HCT116 (cell line): ENCODE measurements at regions not wholly inside any gene's neighbourhood (a gene's known extent, or its start where the extent isn't known, plus 50 kb on each side); places are given as distances from the start of the nearest gene placed in this dataset.

Experiments
- ATAC-seq: fragments of 200-7000 bp; cut with Tn5 transposase; 2 replicates; pipeline ENCODE4 v1.9.1; 2020; ENCODE audit warnings: mild to moderate bottlenecking, moderate library complexity
- BruUV-seq: library from RNA; stranded (reverse); fragments of 400-500 nt; replicated peaks from 2 replicates; lab custom pipeline; 2021; lab: Mats Ljungman, UMichigan
- CTCF ChIA-PET: fragments of 300-600 bp; sonication (Branson Sonifier 250); formaldehyde crosslinking; loops from one replicate; lab custom pipeline; 2021; ENCODE audit warnings: antibody characterized with exemption; lab: Charles Lee
- POLR2A ChIA-PET: fragments of 300-600, 350-600 bp; sonication (Branson Sonifier 250); formaldehyde crosslinking; loops from one replicate; lab custom pipeline; 2021; ENCODE audit warnings: antibody characterized with exemption; lab: Charles Lee
- RAD21 ChIA-PET, 2 experiments: fragments of 300-600 bp; sonication (Branson Sonifier 250); formaldehyde crosslinking; loops; one replicate each; lab custom pipeline; 2023; ENCODE audit warnings: low total read pairs in 2 of 2; ENCODE audit not compliant: uncharacterized antibody in 2 of 2, unreplicated experiment in 2 of 2, low non-redundant PET in 1 of 2; lab: Charles Lee
- DNase-seq: peaks from one replicate; pipeline ENCODE4 v3.0.0-alpha.2; 2010; ENCODE audit warnings: low read depth, low spot score
- H2AFZ ChIP-seq: fragments of 200-600 bp; shearing (Covaris generic), sonication (generic); 2 replicates; pipeline ENCODE4 v1.6.1; 2017; ENCODE audit warnings: low read depth, mixed run types, mixed read lengths, antibody characterized with exemption, low read length; ENCODE audit not compliant: poor library complexity, severe bottlenecking
- H3K27ac ChIP-seq: 2 replicates; pipeline ENCODE4 v1.5.1; 2012; ENCODE audit warnings: low read depth, low read length
- H3K27me3 ChIP-seq: fragments of 200-600 bp; sonication (generic); 2 replicates; pipeline ENCODE4 v1.6.1; 2016; ENCODE audit warnings: mixed run types, low read length, mixed read lengths; ENCODE audit not compliant: insufficient read depth
- H3K36me3 ChIP-seq, 2 experiments: fragments of 200-500 bp in 1 of 2; fragments of 200-600 bp in 1 of 2; sonication (Bioruptor generic) in 1 of 2; sonication (generic) in 1 of 2; 2 replicates each; pipeline versions ENCODE4 v1.5.1 to v1.6.1; 2014 to 2016; ENCODE audit warnings: low read length in 2 of 2, inconsistent platforms in 1 of 2, mixed read lengths in 1 of 2, mixed run types in 1 of 2; ENCODE audit not compliant: insufficient read depth in 2 of 2, control insufficient read depth in 1 of 2
- H3K4me1 ChIP-seq, 2 experiments: fragments of 200-600 bp in 1 of 2; sonication (generic) in 1 of 2; 2 replicates each; pipeline versions ENCODE4 v1.5.1 to v1.6.1; 2012 to 2017; ENCODE audit warnings: low read length in 2 of 2, inconsistent platforms in 1 of 2, mild to moderate bottlenecking in 1 of 2, mixed read lengths in 1 of 2, mixed run types in 1 of 2, moderate library complexity in 1 of 2; ENCODE audit not compliant: insufficient read depth in 2 of 2, control insufficient read depth in 1 of 2
- H3K4me2 ChIP-seq: fragments of 200-600 bp; sonication (generic); 2 replicates; pipeline ENCODE4 v1.6.1; 2017; ENCODE audit warnings: mixed run types, low read length, mixed read lengths
- H3K4me3 ChIP-seq, 2 experiments: fragments of 200-600 bp in 1 of 2; sonication (generic) in 1 of 2; replicated peaks in 1 of 2; 2 replicates each; pipeline ENCODE4 v1.5.1; 2011 to 2016; ENCODE audit warnings: low read length in 2 of 2, control low read depth in 1 of 2, low read depth in 1 of 2, mild to moderate bottlenecking in 1 of 2, mixed read lengths in 1 of 2, mixed run types in 1 of 2
- H3K79me2 ChIP-seq: fragments of 200-600 bp; sonication (generic); 2 replicates; pipeline ENCODE4 v1.6.1; 2017; ENCODE audit warnings: mild to moderate bottlenecking, mixed run types, low read length, moderate library complexity, mixed read lengths; ENCODE audit not compliant: insufficient read depth
- H3K9ac ChIP-seq: fragments of 200-600 bp; sonication (generic); 2 replicates; pipeline ENCODE4 v1.6.1; 2016; ENCODE audit warnings: low read length, mixed read lengths
- H3K9me2 ChIP-seq: fragments of 200-600 bp; sonication (generic), shearing (Covaris generic); 2 replicates; pipeline ENCODE4 v1.6.1; 2017; ENCODE audit warnings: mixed run types, mild to moderate bottlenecking, moderate library complexity; ENCODE audit not compliant: insufficient read depth
- H3K9me3 ChIP-seq, 2 experiments: fragments of 200-500 bp in 1 of 2; fragments of 200-600 bp in 1 of 2; sonication (Bioruptor generic) in 1 of 2; sonication (generic) in 1 of 2; 2 replicates each; pipeline ENCODE4 v1.6.1; 2014 to 2017; ENCODE audit warnings: low read length in 2 of 2, mixed read lengths in 2 of 2, inconsistent platforms in 1 of 2, low read depth in 1 of 2, mild to moderate bottlenecking in 1 of 2, mixed run types in 1 of 2, moderate library complexity in 1 of 2; ENCODE audit not compliant: control insufficient read depth in 1 of 2, insufficient read depth in 1 of 2
- H4K20me1 ChIP-seq: fragments of 200-600 bp; sonication (generic), shearing (Covaris generic); 2 replicates; pipeline ENCODE4 v1.6.1; 2017; ENCODE audit warnings: mixed run types, mild to moderate bottlenecking, moderate library complexity; ENCODE audit not compliant: insufficient read depth
- CBX3 ChIP-seq: IDR thresholded peaks from 2 replicates; pipeline ENCODE4 v1.6.1; 2012; ENCODE audit warnings: low read depth
- EGR1 ChIP-seq: IDR thresholded peaks from 2 replicates; pipeline ENCODE4 v1.6.1; 2012; ENCODE audit warnings: low read depth
- ELF1 ChIP-seq: IDR thresholded peaks from 2 replicates; pipeline ENCODE4 v1.6.1; 2012; ENCODE audit warnings: low read depth, borderline replicate concordance
- EZH2 ChIP-seq: fragments of 200-600 bp; sonication (generic); IDR thresholded peaks from 2 replicates; pipeline ENCODE4 v1.6.1; 2017; ENCODE audit warnings: antibody characterized with exemption, mixed run types
- JUND ChIP-seq: IDR thresholded peaks from 2 replicates; pipeline ENCODE4 v1.6.1; 2012
- POLR2A ChIP-seq: IDR thresholded peaks from 2 replicates; pipeline ENCODE4 v1.7.0; 2011; ENCODE audit warnings: borderline replicate concordance; ENCODE audit not compliant: insufficient read depth, insufficient read length; ENCODE audit errors: extremely low read depth
- POLR2AphosphoS5 ChIP-seq: IDR thresholded peaks from 2 replicates; pipeline ENCODE4 v1.6.1; 2011; ENCODE audit warnings: mild to moderate bottlenecking, low read depth, low read length, moderate library complexity
- RAD21 ChIP-seq: IDR thresholded peaks from 2 replicates; pipeline ENCODE4 v1.6.1; 2012; ENCODE audit warnings: low read depth, mild to moderate bottlenecking
- SIN3A ChIP-seq: IDR thresholded peaks from 2 replicates; pipeline ENCODE4 v1.6.1; 2012; ENCODE audit warnings: low read depth
- SRF ChIP-seq: IDR thresholded peaks from 2 replicates; pipeline ENCODE4 v1.6.1; 2012; ENCODE audit warnings: low read depth
- TCF7L2 ChIP-seq: IDR thresholded peaks from 2 replicates; pipeline ENCODE4 v1.7.0; 2011; ENCODE audit warnings: borderline replicate concordance, inconsistent platforms; ENCODE audit not compliant: insufficient read depth, insufficient read length; ENCODE audit errors: extremely low read depth
- YY1 ChIP-seq: IDR thresholded peaks from 2 replicates; pipeline ENCODE4 v1.6.1; 2011; ENCODE audit warnings: low read length, low read depth, moderate library complexity, mild to moderate bottlenecking; ENCODE audit not compliant: insufficient replicate concordance; ENCODE audit errors: extremely low read depth
- ZNF274 ChIP-seq: fragments of 200-500 bp; sonication (Bioruptor generic); IDR thresholded peaks from 2 replicates; pipeline ENCODE4 v1.6.1; 2014; ENCODE audit warnings: mild to moderate bottlenecking, low read depth, low read length, inconsistent platforms
- intact Hi-C: fragments of 100-400 bp; cut with micrococcal nuclease; formaldehyde crosslinking; loops from 2 replicates; pipeline ENCODE4 v1.10.0; 2022
- TF ChIP-seq, protein P1 (sequence below): IDR thresholded peaks from 2 replicates; pipeline ENCODE4 v1.6.1; 2012
- TF ChIP-seq, protein P2 (sequence below): IDR thresholded peaks from 2 replicates; pipeline ENCODE4 v1.6.1; 2012
- TF ChIP-seq, protein P3 (sequence below): IDR thresholded peaks from 2 replicates; pipeline ENCODE4 v1.6.1; 2011; ENCODE audit warnings: mild to moderate bottlenecking, low read length, moderate library complexity; ENCODE audit not compliant: insufficient replicate concordance; ENCODE audit errors: extremely low read depth

DNA sequence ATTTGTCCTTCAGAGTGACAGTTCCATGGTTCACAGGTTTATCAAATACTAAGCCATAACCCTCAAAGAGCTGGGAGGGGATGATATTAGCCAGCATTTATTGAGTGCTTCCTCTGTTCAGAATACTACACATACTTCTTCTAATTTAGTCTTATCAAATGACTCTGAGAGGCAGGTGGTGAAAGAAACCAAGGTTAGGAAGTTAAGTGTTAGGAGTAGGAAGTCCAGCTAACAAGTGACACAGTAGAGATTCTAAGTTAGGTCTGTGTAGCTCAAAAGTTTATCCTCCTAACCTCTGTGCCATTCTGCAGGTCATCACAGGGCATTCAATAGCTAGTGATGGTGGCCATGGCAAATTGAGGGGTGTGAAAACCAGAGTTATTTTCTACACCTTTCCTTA is 198.3 kb upstream of the MID1 start (continued):
- TF ChIP-seq, protein P1, sequence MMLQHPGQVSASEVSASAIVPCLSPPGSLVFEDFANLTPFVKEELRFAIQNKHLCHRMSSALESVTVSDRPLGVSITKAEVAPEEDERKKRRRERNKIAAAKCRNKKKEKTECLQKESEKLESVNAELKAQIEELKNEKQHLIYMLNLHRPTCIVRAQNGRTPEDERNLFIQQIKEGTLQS = no peak
- TF ChIP-seq, protein P2, sequence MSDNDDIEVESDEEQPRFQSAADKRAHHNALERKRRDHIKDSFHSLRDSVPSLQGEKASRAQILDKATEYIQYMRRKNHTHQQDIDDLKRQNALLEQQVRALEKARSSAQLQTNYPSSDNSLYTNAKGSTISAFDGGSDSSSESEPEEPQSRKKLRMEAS = no peak
- TF ChIP-seq EZH2 = no peak

DNA sequence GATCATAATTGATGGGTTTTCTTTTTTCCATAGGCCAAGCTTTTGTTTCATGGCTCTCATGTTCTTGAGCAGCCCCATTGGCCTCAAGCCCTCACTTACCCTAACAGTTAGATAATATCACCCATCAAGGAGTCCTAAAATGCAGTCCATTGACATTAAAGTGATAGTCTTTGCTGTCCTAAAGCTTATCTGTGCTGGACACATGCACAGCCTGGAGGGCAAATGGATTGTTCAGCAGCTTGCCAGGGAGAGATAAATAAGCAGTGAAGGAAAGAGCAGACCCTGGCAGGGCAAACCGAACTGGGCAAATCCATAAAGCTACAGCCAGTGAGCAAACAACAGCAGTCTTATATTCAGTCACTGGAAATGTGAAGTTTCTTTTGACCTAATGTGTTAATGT is 199.6 kb upstream of the MID1 start:
- Histone ChIP-seq H3K27ac (no peak overlapping the region), H3K9me3 (no peaks in the 10 kb centered on the region), H4K20me1 (no peaks in the 10 kb centered on the region), H3K27me3 (no peaks in the 10 kb centered on the region), H3K79me2 (no peaks in the 10 kb centered on the region), H2AFZ (no peak overlapping the region), H3K36me3 (no peaks in the 10 kb centered on the region), H3K9ac (no peak overlapping the region), H3K4me3 (no peak overlapping the region), H3K9me2 (no peaks in the 10 kb centered on the region), H3K4me1 (no peaks in the 10 kb centered on the region), H3K4me2 (no peak overlapping the region)
- DNase-seq (no peak), ATAC-seq (no peak)
- intact Hi-C loops = no loop called here
- BruUV-seq = no TSS peak
- RAD21 ChIA-PET = no interaction called here
- TF ChIP-seq POLR2AphosphoS5 (no peak), EZH2 (no peak), ZNF274 (no peak), SIN3A (no peak), EGR1 (no peak), YY1 (no peak), ELF1 (no peak), RAD21 (no peak), POLR2A (no peak), SRF (no peak), TCF7L2 (no peak), CBX3 (no peak), JUND (no peak)
- TF ChIP-seq, protein P3, sequence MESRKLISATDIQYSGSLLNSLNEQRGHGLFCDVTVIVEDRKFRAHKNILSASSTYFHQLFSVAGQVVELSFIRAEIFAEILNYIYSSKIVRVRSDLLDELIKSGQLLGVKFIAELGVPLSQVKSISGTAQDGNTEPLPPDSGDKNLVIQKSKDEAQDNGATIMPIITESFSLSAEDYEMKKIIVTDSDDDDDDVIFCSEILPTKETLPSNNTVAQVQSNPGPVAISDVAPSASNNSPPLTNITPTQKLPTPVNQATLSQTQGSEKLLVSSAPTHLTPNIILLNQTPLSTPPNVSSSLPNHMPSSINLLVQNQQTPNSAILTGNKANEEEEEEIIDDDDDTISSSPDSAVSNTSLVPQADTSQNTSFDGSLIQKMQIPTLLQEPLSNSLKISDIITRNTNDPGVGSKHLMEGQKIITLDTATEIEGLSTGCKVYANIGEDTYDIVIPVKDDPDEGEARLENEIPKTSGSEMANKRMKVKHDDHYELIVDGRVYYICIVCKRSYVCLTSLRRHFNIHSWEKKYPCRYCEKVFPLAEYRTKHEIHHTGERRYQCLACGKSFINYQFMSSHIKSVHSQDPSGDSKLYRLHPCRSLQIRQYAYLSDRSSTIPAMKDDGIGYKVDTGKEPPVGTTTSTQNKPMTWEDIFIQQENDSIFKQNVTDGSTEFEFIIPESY = no peak
- TF ChIP-seq, protein P2 = no peak
- CTCF ChIA-PET = no interaction called here
- POLR2A ChIA-PET = no interaction called here
